OCI-LY7 (cell line): ENCODE measurements at regions not wholly inside any gene's neighbourhood (a gene's known extent, or its start where the extent isn't known, plus 50 kb on each side); places are given as distances from the start of the nearest gene placed in this dataset.

Experiments
- BruUV-seq: library from RNA; stranded (reverse); fragments of 400-500 nt; replicated peaks from 2 replicates; lab custom pipeline; 2021; lab: Mats Ljungman, UMichigan
- CTCF ChIA-PET: fragments of 300-600 bp; sonication (Branson Sonifier 250); formaldehyde crosslinking; loops from one replicate; lab custom pipeline; 2022; ENCODE audit warnings: antibody characterized with exemption; ENCODE audit not compliant: unreplicated experiment; lab: Charles Lee
- POLR2A ChIA-PET: fragments of 300-600 bp; sonication (Branson Sonifier 250); formaldehyde crosslinking; loops from one replicate; lab custom pipeline; 2022; ENCODE audit warnings: antibody characterized with exemption; lab: Charles Lee
- DNase-seq: peaks from one replicate; pipeline ENCODE4 v3.0.0-alpha.2; 2015; ENCODE audit warnings: low spot score
- H2AFZ ChIP-seq: fragments of 200-600 bp; sonication (generic), shearing (Covaris generic); 2 replicates; pipeline ENCODE4 v1.6.1; 2014; ENCODE audit warnings: mild to moderate bottlenecking, antibody characterized with exemption, low read length, moderate library complexity
- H3K27ac ChIP-seq: fragments of 200-600 bp; sonication (generic); 2 replicates; pipeline ENCODE4 v1.5.1; 2014; ENCODE audit warnings: mixed run types, low read depth, mild to moderate bottlenecking, moderate library complexity, low read length, inconsistent platforms; ENCODE audit not compliant: poor library complexity, severe bottlenecking
- H3K36me3 ChIP-seq: fragments of 200-600 bp; sonication (generic); 2 replicates; pipeline ENCODE4 v1.6.1; 2014; ENCODE audit warnings: mild to moderate bottlenecking, antibody characterized with exemption, low read length, moderate library complexity, mixed read lengths; ENCODE audit not compliant: insufficient read depth
- H3K4me1 ChIP-seq: fragments of 200-600 bp; sonication (generic); 2 replicates; pipeline ENCODE4 v1.5.1; 2014; ENCODE audit warnings: mild to moderate bottlenecking, low read length; ENCODE audit not compliant: insufficient read depth, poor library complexity, severe bottlenecking
- H3K4me2 ChIP-seq: fragments of 200-600 bp; sonication (generic); 2 replicates; pipeline ENCODE4 v1.6.1; 2014; ENCODE audit warnings: mild to moderate bottlenecking, low read length
- H3K4me3 ChIP-seq: fragments of 200-600 bp; sonication (generic); 2 replicates; pipeline ENCODE4 v1.5.1; 2014; ENCODE audit warnings: mild to moderate bottlenecking, low read depth, low read length; ENCODE audit not compliant: poor library complexity, severe bottlenecking
- H3K79me2 ChIP-seq: fragments of 200-600 bp; sonication (generic); 2 replicates; pipeline ENCODE4 v1.6.1; 2016; ENCODE audit warnings: low read depth, mild to moderate bottlenecking, low read length, moderate library complexity, mixed read lengths; ENCODE audit not compliant: insufficient read depth
- H3K9me2 ChIP-seq: fragments of 200-600 bp; sonication (generic); 2 replicates; pipeline ENCODE4 v1.6.1; 2016; ENCODE audit warnings: mild to moderate bottlenecking, low read length, mixed read lengths; ENCODE audit not compliant: insufficient read depth
- H3K9me3 ChIP-seq: fragments of 200-600 bp; sonication (generic); 2 replicates; pipeline ENCODE4 v1.6.1; 2014; ENCODE audit warnings: mild to moderate bottlenecking, mixed run types, low read length, mixed read lengths
- H4K20me1 ChIP-seq: fragments of 200-600 bp; sonication (generic); 2 replicates; pipeline ENCODE4 v1.6.1; 2014; ENCODE audit warnings: mild to moderate bottlenecking, antibody characterized with exemption, low read length, moderate library complexity, mixed read lengths; ENCODE audit not compliant: insufficient read depth
- EZH2phosphoT487 ChIP-seq: fragments of 200-600 bp; sonication (generic); IDR thresholded peaks from 2 replicates; pipeline ENCODE4 v1.6.1; 2018; ENCODE audit warnings: low read depth, borderline replicate concordance, mild to moderate bottlenecking, mixed run types, antibody characterized with exemption, low read length, moderate library complexity, mixed read lengths
- intact Hi-C: fragments of 100-400 bp; cut with micrococcal nuclease; formaldehyde crosslinking; loops from one replicate; pipeline ENCODE4 v1.10.0; 2022; ENCODE audit not compliant: unreplicated experiment
- TF ChIP-seq, protein P1 (sequence below): fragments of 200-600 bp; sonication (generic); conservative IDR thresholded peaks from 2 replicates; pipeline ENCODE4 v1.5.1; 2014; ENCODE audit warnings: mild to moderate bottlenecking, antibody characterized with exemption, low read length, moderate library complexity, mixed read lengths

DNA sequence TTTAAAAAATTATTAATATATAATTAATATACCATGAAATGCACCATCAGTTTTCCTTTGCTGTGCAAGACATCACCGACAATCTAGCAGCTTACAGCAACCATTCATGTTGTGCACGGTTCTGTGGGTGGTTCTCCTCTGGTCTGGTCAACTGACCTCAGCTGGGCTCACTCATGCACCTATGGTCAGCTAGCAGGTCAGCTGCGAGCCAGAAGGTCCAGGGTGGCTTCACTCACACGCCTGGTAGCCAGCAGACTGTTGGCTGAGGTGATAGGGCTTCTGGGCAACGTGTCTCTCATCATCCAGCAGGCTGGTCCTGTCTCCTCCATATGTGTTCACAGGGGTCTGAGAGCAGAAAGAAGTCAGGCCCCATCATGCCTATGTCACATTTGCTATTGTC lies 210.4 kb downstream of the KIF26A start:
- BruUV-seq, result no TSS peak
- TF ChIP-seq, protein P1, sequence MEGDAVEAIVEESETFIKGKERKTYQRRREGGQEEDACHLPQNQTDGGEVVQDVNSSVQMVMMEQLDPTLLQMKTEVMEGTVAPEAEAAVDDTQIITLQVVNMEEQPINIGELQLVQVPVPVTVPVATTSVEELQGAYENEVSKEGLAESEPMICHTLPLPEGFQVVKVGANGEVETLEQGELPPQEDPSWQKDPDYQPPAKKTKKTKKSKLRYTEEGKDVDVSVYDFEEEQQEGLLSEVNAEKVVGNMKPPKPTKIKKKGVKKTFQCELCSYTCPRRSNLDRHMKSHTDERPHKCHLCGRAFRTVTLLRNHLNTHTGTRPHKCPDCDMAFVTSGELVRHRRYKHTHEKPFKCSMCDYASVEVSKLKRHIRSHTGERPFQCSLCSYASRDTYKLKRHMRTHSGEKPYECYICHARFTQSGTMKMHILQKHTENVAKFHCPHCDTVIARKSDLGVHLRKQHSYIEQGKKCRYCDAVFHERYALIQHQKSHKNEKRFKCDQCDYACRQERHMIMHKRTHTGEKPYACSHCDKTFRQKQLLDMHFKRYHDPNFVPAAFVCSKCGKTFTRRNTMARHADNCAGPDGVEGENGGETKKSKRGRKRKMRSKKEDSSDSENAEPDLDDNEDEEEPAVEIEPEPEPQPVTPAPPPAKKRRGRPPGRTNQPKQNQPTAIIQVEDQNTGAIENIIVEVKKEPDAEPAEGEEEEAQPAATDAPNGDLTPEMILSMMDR, result no peak
- no peak for TF ChIP-seq EZH2phosphoT487

DNA sequence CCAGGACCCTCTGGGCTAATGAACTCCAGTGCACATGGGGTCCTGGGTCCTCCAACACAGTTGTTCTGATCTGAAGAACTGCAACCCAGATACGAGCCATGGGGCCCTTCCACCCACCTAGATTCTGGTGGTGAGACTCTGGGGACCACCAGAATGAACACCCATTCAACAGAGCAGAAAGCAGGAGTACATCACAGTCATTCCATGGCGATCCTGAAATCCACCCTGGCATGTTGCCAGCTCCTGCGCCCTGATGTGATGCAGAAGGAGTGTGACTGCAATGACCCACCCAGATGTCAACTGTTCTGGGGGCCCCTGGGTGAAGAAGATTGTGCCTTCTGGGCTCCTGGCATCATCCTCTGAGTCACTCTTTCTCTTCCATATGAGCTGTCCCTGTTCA lies 211.6 kb downstream of the KIF26A start:
- no peak overlapping the region for H2AFZ ChIP-seq
- no peaks in the 10 kb centered on the region for H3K79me2 ChIP-seq
- no peaks in the 10 kb centered on the region for H3K9me2 ChIP-seq
- H3K4me1 ChIP-seq, result no peaks in the 10 kb centered on the region
- no peaks in the 10 kb centered on the region for H3K36me3 ChIP-seq
- H3K9me3 ChIP-seq, result no peaks in the 10 kb centered on the region
- no TSS peak for BruUV-seq
- H3K27ac ChIP-seq, result no peak overlapping the region
- CTCF ChIA-PET, result no interaction called here
- intact Hi-C loops, result no loop called here
- TF ChIP-seq, protein P1, result no peak
- TF ChIP-seq EZH2phosphoT487, result no peak
- H3K4me3 ChIP-seq, result no peak overlapping the region
- DNase-seq, result no peak
- no peak overlapping the region for H3K4me2 ChIP-seq
- no peaks in the 10 kb centered on the region for H4K20me1 ChIP-seq
- POLR2A ChIA-PET, result no interaction called here

More for the DNA sequence above, 210.4 kb downstream of the KIF26A start:
- CTCF ChIA-PET, result no interaction called here
- Histone ChIP-seq H3K27ac (no peak overlapping the region), H3K4me3 (no peak overlapping the region), H3K79me2 (no peaks in the 10 kb centered on the region), H3K4me2 (no peak overlapping the region), H2AFZ (no peak overlapping the region), H3K9me2 (no peaks in the 10 kb centered on the region), H3K9me3 (no peaks in the 10 kb centered on the region), H4K20me1 (no peaks in the 10 kb centered on the region), H3K4me1 (no peaks in the 10 kb centered on the region), H3K36me3 (no peaks in the 10 kb centered on the region)
- intact Hi-C loops, result no loop called here
- POLR2A ChIA-PET, result no interaction called here
- no peak for DNase-seq

DNA sequence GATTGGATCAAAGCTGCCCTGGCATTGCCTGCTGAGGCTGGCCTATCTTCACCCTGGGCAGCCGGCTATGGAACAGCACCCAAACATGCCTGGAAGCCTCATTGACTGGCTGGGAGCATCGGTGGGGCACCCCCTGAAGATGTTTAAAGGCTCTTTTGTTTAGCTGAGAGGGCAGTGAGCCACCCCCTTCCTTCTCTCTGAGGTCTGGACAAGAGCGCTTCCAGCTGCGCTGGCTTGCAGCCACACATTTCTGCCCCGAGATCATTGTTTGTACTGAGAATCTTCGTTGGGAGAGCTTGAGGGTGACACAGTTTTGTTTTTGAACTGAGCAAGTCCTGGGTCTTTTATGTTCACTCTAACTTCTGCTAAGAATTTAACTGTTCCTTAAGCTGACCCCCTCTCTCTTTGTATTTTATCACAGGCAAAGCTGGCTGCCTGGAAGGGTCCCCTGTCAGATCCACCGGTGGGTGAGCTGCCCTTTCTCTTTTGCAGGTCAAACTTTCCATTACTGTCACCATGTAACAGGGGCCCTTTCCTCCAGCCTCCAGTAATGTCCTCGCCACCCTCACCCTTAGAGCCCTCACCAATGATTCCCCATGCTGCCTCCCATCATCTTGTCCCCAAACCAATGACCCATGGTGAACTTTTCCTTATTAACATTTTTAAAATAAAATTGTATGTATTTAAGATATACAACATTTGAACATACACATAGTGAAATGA lies 212.2 kb downstream of the KIF26A start:
- no peak for DNase-seq
- no peaks in the 10 kb centered on the region for H4K20me1 ChIP-seq
- H2AFZ ChIP-seq, result no peak overlapping the region
- H3K79me2 ChIP-seq, result no peaks in the 10 kb centered on the region
- no peaks in the 10 kb centered on the region for H3K36me3 ChIP-seq
- POLR2A ChIA-PET, result interaction anchor here (0.6 kb wide), 1 partner anchor 115 kb away, joined by 3 read pairs; no protein-coding TSS in a partner anchor
- H3K4me1 ChIP-seq, result no peaks in the 10 kb centered on the region
- no peaks in the 10 kb centered on the region for H3K9me2 ChIP-seq
- CTCF ChIA-PET, result no interaction called here
- intact Hi-C loops, result no loop called here
- H3K9me3 ChIP-seq, result no peaks in the 10 kb centered on the region
- H3K27ac ChIP-seq, result no peak overlapping the region
- no peak overlapping the region for H3K4me3 ChIP-seq
- TF ChIP-seq, protein P1, result no peak
- no peak for TF ChIP-seq EZH2phosphoT487
- no peak overlapping the region for H3K4me2 ChIP-seq
- no TSS peak for BruUV-seq
